Left ventricle myocardium superior (tissue), 1 donor: ENCODE measurements at regions not wholly inside any gene's neighbourhood (a gene's known extent, or its start where the extent isn't known, plus 50 kb on each side); places are given as distances from the start of the nearest gene placed in this dataset.
"Not testable (repeated sequence)": the region's sequence is repeated elsewhere in the genome, so short reads cannot be mapped to it uniquely, and the experiment has no call there.

ENCODE experiments used
- ATAC-seq: fragments of 200-7000 bp; cut with Tn5 transposase; one replicate; pipeline ENCODE4 v1.9.1; 2020; ENCODE audit warnings: mild to moderate bottlenecking, moderate library complexity
- DNase-seq: peaks from one replicate; pipeline ENCODE4 v3.0.0-alpha.2; 2020
- intact Hi-C: fragments of 100-400 bp; cut with micrococcal nuclease; formaldehyde crosslinking; loops from one replicate; pipeline ENCODE4 v1.11.0; 2022
- donor health status: DM: no; HTN: yes; CAD: no; lungs with severe emphysema.

DNA sequence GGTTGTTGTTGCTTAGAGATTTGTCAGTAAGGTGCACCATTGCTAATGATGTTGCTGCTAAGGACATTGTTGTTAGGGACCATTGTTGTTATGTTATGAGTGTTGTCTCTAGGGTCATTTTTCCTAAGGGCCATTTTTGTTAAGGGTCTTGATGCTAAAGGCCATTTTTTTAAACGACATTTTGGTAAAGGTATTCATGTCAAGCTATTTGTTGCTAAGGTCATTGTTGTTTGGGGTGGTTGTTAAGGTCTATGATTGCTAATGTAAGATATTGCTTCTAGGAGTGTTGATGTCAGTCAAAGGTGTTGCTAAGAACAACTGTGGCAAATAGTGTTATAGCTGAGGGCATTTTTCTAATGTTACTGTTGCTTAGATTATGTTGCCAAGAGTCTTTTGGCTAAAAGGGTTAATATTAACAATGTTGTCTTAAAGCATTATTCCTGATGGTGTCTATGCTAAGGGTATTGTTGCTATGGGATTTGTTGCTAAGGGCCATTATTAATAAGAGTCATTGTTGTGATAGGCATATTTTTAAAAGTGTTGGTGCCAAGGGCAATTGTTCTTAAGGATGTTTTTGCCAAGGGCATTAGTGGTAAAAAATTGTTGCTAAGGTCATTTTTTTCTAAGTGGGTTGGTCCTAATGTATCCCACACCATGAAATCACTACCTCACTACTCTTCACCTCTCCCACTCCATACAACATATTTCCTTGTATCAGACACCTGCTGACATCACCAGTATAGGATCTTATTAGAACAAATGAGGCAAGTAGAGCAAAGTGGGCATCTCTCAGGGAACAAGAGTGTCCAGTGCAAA is 56.2 kb downstream of the SPATA31A6 start:
- ATAC-seq = peak; percentile 3
- DNase-seq, intact Hi-C loops: not testable (repeated sequence)

DNA sequence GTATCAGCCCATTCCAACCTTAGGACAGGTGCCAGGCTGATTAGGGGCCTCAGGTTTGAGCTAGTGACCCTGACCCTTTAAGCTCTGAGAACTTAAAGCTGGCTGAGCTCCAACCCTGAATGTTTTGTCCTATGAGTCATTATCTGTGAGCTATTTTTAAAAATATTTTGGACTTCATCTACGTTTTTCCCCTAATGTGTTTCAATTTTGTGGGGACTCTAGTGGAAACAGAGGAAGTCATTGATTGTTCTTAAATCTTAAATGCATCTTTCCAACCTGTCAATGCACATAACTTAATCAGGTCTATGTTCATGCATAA is 56.8 kb downstream of the SPATA31A6 start:
- DNase-seq, intact Hi-C loops: not testable (repeated sequence)
- ATAC-seq = peak; percentile 5

DNA sequence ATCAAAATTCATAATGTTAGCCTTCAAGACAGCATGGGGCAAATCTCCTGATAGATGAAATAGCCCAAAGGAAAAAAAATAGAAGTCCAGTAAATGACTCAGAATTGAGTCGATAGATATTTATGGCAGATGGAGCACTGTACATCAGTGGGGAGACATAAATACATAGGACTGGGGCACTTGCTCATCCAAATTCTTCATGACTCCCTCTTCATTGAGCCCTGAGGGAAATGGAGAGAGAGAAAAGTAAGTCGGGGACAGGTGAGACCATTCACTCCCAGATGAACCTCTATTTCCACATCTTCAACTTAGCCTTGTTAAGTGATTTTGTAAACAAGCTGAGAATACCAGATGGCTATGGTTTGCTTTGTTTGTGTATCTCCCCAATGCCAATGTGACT is 59.8 kb downstream of the SPATA31A6 start:
- intact Hi-C loops = not testable (repeated sequence)

DNA sequence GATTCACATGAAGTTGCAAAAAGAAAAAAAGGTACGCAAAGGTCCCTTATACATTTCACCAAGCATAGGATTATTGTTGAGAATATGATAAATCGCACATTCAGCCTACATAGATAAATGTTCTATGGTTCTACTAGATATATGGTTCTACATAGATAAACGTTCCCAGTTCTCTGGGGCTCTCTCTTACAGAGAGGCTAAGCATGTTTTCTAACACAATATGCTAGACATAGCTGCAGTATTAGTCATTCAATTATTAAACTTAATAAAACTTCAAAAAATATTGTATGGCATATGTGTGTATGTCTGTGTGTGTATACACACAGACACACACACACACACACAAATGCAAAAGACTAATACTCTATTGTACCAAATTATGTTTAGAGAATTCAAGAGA is 60.4 kb downstream of the SPATA31A6 start:
- ATAC-seq, intact Hi-C loops, DNase-seq: not testable (repeated sequence)

More for the DNA sequence above, 59.8 kb downstream of the SPATA31A6 start:
- DNase-seq, ATAC-seq: not testable (repeated sequence)

DNA sequence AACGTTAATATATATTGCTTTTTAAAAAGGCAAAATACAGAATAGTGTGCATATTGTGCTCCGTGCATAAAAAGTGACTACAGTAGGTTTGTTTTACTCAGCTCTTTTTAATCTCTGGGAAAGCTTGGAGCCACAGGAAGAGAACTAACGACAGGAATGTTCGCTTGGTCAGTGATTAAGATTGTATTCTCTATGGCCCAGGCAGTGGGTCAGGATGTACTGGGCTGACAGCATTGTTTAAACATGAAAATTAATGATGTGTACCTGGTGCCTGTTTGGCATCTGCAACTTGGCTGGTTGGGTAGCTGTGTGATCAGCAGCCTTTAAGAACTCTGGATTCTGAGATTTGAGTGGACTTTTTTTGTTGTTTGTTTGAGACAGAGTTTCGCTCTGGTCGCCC is 85.3 kb downstream of the SPATA31A6 start:
- DNase-seq, ATAC-seq, intact Hi-C loops: not testable (repeated sequence)

DNA sequence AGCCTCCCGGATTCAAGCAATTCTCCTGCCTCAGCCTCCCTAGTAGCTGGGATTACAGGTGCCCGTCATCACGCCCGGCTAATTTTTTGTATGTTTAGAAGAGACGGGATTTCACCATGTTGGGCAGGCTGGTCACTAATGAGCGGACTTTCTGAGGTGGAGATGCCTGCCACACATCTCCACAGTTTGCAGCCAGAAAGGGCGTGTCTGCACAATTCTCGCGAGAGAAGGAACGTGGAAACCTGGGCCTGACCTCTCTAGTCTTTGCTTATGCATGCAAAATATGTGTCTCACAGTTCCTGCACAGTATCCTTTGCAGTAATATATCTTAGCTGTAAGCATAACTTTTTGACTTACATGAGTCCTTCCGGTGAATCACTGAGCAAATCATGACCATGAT is 85.7 kb downstream of the SPATA31A6 start:
- DNase-seq, ATAC-seq, intact Hi-C loops: not testable (repeated sequence)

DNA sequence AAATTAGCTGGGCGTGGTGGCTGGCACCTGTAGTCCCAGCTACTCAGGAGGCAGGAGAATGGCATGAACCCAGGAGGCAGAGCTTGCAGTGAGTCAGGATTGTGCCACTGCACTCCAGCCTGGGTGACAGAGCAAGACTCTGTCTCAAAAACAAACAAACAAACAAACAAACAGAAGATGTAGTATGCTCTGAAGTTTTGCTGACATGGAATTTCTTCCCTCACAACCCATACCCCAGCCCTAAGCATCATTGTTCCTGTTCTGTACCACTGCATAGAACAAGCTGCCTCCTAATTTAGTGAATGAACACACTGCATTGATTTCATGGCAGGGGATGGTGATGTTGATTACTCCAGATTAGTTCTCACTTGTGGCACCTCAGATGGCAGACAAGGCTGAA is 89.7 kb downstream of the SPATA31A6 start:
- DNase-seq, ATAC-seq, intact Hi-C loops: not testable (repeated sequence)

DNA sequence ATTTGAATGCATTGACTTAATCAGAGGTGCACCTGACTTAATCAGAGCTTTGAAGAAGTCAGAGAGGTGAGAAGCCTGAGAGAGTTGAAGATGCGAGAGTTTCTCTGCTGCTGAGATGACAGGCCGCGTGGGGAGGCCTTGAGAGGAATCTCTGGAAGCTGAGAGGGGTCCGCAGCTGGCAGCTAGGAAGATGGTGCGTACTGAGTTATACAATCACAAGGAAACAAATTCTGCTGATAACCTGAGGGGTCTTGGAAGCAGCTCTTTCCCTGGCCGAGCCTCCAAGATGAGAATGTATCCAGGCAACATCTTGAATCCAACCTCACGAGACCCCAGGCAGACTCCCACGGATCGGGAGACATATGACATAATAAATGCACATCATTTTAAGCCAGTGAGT is 91.7 kb downstream of the SPATA31A6 start:
- DNase-seq (no peak), ATAC-seq (no peak)
- intact Hi-C loops = no loop called here

DNA sequence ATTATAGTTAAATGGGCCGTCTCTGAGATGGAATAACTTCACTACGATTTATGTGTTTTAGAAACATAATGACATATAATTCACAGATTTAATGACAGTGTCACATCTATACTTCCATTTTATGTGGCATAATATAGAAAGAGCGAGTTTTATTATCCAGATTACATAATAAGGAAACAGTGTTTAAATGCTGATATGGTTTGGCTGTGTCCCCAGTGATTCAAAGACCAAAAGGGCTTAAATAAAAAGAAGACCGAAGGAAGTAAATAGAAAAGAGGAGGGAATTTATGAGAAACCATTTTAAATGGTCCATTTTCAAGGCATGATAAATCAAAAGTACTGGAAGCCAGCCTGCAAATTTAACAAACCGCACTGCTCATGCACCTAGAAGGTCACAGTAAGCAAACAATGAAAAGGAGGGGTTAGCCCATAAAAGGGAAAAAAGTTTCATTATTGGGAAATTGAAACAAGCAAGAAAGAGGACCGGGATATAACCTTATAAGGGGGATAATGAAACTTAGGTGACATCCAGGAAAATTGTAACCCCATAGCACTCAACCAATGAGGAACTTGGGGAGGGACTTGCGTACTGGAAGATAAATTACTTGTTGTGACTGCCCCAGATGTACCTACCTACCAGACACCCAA is 99.2 kb downstream of the SPATA31A6 start:
- intact Hi-C loops, DNase-seq: not testable (repeated sequence)

DNA sequence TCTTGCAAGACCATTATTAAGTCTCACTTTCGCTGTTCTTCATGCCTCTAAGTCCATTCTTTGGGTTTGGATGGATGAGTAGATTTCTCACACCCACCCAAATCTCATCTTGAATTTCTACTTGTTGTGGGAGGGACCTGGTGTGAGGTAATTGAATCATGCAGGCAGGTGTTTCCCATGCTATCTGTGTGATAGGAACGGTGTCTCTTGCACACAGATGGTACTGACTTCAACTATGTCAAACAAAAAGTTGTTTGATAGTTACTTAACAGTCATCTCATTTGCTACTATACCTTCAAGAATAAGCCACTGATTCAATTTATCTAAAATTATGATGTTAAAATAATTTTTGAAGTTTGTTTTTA is 99.7 kb downstream of the SPATA31A6 start:
- DNase-seq, intact Hi-C loops, ATAC-seq: not testable (repeated sequence)

More for the DNA sequence above, 99.2 kb downstream of the SPATA31A6 start:
- not testable (repeated sequence) for ATAC-seq

DNA sequence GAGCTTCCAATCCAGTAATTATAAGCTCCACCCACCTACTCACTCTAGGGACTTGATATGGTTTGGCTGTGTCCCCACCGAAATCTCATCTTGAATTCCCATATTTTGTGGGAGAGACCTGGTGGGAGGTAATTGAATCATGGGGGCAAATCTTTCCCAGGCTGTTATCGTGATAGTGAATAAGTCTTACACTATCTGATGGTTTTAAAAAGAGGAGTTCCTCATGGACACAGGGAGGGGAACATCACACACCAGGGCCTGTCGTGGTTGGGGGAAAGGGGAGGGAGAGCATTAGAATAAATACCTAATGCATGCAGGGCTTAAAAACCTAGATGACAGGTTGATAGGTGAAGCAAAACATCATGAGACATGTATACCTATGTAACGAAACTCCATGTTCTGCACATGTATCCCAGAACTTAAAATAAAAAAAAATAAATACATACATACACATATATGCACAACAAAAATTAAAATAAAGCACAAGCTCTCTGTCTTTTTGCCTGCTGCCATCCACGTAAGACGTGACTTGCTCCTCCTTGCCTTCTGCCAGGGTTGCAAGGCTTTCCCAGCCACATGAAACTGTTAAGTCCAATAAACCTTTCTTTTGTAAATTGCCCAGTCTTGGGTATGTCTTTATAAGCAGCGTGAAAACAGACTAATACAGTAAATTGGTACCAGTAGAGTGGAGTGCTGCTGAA is 102.8 kb downstream of the SPATA31A6 start:
- ATAC-seq, intact Hi-C loops, DNase-seq: not testable (repeated sequence)

DNA sequence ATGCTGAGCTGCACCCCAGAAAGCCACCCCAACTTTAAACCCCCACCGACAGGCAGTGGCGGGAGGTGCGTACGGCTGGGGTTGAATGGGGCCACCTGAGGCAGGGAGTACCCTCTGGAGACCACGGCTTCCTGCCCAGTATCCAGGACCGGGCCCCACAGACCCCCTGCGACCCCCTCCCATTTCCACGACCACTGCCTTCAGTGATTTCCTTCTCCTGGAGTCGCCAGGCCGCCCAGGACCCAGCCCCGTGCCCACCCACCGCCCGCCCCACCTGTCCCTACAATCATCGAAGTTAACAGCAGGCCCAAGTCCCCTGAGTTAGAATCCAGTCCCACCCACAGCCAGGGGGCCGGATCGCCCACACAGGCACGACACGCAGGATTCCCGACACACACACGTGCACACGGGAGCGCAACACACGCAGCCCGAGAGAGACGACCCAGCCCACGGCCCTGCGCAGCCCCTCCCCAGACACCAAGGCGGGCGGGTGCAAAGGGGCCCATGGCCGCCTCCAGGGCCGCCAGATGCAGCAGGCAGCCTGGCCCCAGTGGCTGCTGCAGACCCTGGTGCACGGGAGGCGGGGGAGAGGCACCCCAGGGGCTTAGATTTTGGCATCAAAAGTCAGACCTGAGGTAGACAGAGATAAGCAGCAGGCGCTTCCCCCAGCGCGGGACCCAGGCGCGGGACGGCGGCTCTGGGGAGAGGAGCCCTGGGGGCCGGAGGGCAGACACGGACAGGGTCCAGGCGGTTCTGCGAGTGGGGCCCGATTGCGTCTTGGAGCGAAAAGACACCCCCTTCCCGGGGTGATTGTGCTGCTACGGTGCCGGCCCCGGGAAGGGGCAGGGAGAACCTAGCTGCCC is 104.8 kb downstream of the SPATA31A6 start:
- ATAC-seq, DNase-seq, intact Hi-C loops: not testable (repeated sequence)

DNA sequence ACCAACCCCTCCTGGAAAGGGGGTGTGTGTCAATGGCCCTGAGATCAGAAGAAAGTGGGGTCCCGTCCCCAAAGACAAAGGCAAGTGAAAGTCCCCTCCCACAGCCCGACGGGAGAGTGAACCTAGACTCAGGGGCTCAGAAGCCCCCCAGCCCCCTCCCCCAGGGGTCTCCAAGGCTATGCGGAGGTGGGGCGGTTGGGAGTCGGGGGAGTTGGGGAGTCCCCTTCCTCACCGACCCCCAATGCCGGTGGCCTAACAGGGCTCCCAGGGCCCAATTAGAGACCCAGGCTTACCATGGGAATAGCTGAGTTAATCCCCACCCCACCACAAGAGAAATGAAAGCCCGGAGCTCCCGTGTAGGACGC is 105.4 kb downstream of the SPATA31A6 start:
- intact Hi-C loops, DNase-seq, ATAC-seq: not testable (repeated sequence)

DNA sequence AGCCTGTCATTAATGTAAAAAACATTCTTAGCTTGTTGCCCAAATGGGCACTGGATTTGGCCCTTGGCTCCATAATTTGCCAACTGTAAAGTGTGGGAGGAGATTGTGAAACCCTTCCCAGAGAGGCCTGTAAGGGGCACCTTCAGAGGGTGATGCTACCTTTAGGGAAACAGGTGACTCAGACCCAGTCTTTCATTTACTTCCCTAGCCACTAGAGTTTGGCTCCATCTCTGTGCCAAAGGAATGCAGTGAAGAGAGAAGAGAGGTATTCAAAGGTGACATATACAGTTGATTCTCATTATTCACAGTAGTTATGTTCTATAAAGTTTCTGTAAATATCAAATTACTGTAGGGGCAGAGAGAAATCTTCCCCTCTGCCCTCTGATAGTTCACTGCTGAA is 116.7 kb downstream of the SPATA31A6 start:
- intact Hi-C loops, DNase-seq, ATAC-seq: not testable (repeated sequence)

DNA sequence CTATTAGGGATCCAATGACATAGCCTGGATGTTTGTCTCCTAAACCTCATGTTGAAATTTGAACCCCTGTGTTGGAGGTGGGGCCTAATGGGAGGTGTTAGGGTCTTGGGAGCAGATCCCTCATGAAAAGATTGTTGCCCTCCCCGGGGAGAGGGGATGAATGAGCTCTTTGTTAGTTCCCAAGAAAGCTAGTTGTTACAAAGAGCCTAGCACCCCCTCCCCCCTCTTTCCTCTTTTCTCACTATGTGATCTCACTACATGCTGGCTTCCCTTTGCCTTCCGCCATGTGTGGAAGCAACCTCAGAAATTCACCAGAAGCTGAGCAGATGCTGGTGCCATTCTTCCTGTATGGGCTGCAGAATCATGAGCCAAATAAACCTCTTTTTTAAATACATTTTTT is 123.2 kb downstream of the SPATA31A6 start:
- ATAC-seq, DNase-seq, intact Hi-C loops: not testable (repeated sequence)

DNA sequence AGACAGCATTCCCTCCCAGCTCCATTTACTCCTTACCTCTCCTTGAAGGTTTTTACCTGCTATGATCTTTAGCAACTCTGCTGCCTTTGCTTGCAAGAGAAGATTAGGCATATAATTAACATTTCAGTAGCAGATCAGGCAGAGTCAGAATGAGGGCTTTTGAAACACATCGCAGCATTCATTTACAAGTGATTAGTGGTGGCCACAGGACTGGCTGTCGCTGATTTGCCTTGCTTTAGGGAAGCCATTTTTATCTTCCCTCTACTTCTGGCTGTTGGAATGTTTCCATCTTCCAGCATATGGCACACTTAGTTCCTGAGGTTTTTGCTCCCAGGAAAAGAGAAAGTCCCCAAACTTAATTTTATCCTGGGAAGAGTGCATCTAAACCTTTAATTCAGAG is 124.0 kb downstream of the SPATA31A6 start:
- DNase-seq, intact Hi-C loops, ATAC-seq: not testable (repeated sequence)

DNA sequence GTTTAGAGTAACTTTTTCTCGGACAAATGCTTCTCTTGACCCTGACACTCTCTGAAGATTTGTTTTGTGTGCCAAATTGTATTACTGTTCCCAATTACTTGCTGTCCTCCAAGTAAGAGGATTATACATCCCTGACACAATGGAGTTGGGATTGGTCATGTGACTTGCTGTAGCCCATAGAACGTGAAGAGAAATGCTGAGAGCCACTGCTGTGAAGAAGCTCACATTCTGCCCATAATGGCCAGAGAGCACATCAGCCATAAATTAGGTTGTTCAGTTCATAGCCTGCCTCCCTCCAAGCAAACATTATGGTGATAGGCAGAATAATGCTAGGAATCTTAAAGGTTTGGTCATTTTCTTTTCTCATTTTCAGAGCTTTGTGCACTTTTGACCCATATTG is 127.5 kb downstream of the SPATA31A6 start:
- intact Hi-C loops, ATAC-seq, DNase-seq: not testable (repeated sequence)

DNA sequence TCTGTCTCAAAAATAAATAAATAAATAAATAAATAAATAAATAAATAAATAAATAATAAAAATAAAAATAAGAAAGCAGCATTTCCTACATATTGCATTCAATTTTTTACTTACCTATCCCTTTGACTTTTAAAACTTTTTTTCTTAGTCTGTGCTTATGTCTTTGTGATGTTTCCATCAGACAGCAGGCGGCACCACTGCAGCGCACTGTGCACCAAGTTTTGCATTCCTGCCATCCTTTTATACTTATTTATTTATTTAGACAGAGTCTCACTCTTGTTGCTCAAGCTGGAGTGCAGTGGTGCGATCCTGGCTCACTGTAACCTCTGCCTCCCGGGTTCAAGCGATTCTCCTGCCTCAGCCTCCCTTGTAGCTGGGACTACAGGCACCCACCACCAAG is 132.6 kb downstream of the SPATA31A6 start:
- DNase-seq, intact Hi-C loops, ATAC-seq: not testable (repeated sequence)

DNA sequence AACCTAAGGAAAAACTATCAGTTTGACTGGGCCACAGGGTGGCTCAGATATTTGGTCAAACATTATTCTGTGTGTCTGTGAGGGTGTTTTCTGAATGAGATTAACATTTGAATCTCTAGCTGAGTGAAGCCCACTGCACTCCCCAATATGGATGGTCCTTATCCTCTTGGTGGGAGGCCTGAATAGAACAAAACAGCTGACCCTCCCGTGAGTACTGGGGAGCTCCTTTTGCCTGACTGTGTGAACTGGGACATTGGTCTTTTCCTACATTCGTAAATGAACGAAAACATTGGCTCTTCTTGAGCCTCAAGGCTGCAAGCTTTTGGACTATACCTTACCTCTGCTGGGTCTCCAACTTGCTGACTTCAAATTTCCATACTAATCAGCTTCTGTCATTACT is 134.2 kb downstream of the SPATA31A6 start:
- ATAC-seq, DNase-seq, intact Hi-C loops: not testable (repeated sequence)
